Common myeloid progenitor, CD34-positive (primary cell): ENCODE measurements at regions not wholly inside any gene's neighbourhood (a gene's known extent, or its start where the extent isn't known, plus 50 kb on each side); places are given as distances from the start of the nearest gene placed in this dataset.
A peak's percentile ranks its signal among the peaks of the same experiment; 100 is the strongest.

Source experiments
- CTCF ChIA-PET: fragments of 350-600 bp; sonication (Branson Sonifier 250); formaldehyde crosslinking; loops from one replicate; lab custom pipeline; 2021; ENCODE audit warnings: antibody characterized with exemption; lab: Charles Lee
- POLR2A ChIA-PET: fragments of 350-600 bp; sonication (Branson Sonifier 250); formaldehyde crosslinking; loops from one replicate; lab custom pipeline; 2021; ENCODE audit warnings: antibody characterized with exemption; lab: Charles Lee
- DNase-seq, 3 donors: peaks; one replicate each; pipeline versions ENCODE4 v3.0.0 to v3.0.0-alpha.2; 2013
- H3K27ac ChIP-seq, 2 experiments: 1 replicate in 1 of 2; 2 replicates in 1 of 2; pipeline ENCODE4 v1.7.0; 2013; ENCODE audit warnings: inconsistent platforms in 2 of 2, low read length in 2 of 2, mild to moderate bottlenecking in 2 of 2, low read depth in 1 of 2, moderate library complexity in 1 of 2; ENCODE audit not compliant: severe bottlenecking in 2 of 2, insufficient read depth in 1 of 2, poor library complexity in 1 of 2
- H3K27me3 ChIP-seq, 5 experiments: replicated peaks in 2 of 5; 1 replicate in 3 of 5; 2 replicates in 2 of 5; pipeline versions ENCODE4 v1.6.1 to v1.7.0; 2013; ENCODE audit warnings: low read length in 4 of 5, mild to moderate bottlenecking in 2 of 5, moderate library complexity in 2 of 5, inconsistent platforms in 1 of 5; ENCODE audit not compliant: insufficient read depth in 5 of 5, control insufficient read depth in 4 of 5
- H3K36me3 ChIP-seq, 4 experiments: 1 replicate in 2 of 4; 2 replicates in 2 of 4; pipeline versions ENCODE4 v1.6.1 to v1.7.0; 2013; ENCODE audit warnings: low read length in 3 of 4, control low read depth in 1 of 4, mild to moderate bottlenecking in 1 of 4; ENCODE audit not compliant: control insufficient read depth in 4 of 4, insufficient read depth in 4 of 4
- H3K4me1 ChIP-seq, 4 experiments: 1 replicate in 3 of 4; 2 replicates in 1 of 4; pipeline versions ENCODE4 v1.6.1 to v1.7.1; 2013; ENCODE audit warnings: low read length in 3 of 4, mild to moderate bottlenecking in 3 of 4, control low read depth in 1 of 4, inconsistent platforms in 1 of 4, moderate library complexity in 1 of 4; ENCODE audit not compliant: control insufficient read depth in 4 of 4, insufficient read depth in 4 of 4; ENCODE audit errors: control extremely low read depth in 1 of 4
- H3K4me3 ChIP-seq, 7 experiments: 1 replicate in 4 of 7; 2 replicates in 3 of 7; pipeline versions ENCODE4 v1.5.1 to v1.7.0; 2013; ENCODE audit warnings: mild to moderate bottlenecking in 7 of 7, low read length in 6 of 7, moderate library complexity in 6 of 7, inconsistent platforms in 2 of 7, low read depth in 2 of 7, control low read depth in 1 of 7; ENCODE audit not compliant: insufficient read depth in 4 of 7, control insufficient read depth in 1 of 7; ENCODE audit errors: extremely low read depth in 1 of 7
- H3K9me3 ChIP-seq, 5 experiments: 1 replicate in 4 of 5; 2 replicates in 1 of 5; pipeline versions ENCODE4 v1.6.1 to v1.7.1; 2013; ENCODE audit warnings: low read length in 4 of 5, mild to moderate bottlenecking in 2 of 5, inconsistent platforms in 1 of 5, low read depth in 1 of 5, moderate library complexity in 1 of 5; ENCODE audit not compliant: control insufficient read depth in 4 of 5, insufficient read depth in 2 of 5; ENCODE audit errors: control extremely low read depth in 1 of 5
- WGBS: methylation state at CpG from one replicate; pipeline ENCODE4 v1.1.5; 2013; ENCODE audit not compliant: insufficient coverage; 5-methylcytosine and 5-hydroxymethylcytosine counted together

GRCh38 chr5:165602529-165602928, 2097.1 kb downstream of the MAT2B start:
- DNase-seq: no peak
- ChIA-PET POLR2A (no interaction called here), CTCF (no interaction called here)
- Histone ChIP-seq H3K27ac (no peak overlapping the region), H3K27me3 (no peaks in the 10 kb centered on the region), H3K4me3 (no peak overlapping the region), H3K36me3 (no peaks in the 10 kb centered on the region), H3K9me3 (no peaks in the 10 kb centered on the region), H3K4me1 (no peaks in the 10 kb centered on the region)
- 97% methylated on average over 5 of the region's 8 CpGs for whole genome bisulfite sequencing

DNA sequence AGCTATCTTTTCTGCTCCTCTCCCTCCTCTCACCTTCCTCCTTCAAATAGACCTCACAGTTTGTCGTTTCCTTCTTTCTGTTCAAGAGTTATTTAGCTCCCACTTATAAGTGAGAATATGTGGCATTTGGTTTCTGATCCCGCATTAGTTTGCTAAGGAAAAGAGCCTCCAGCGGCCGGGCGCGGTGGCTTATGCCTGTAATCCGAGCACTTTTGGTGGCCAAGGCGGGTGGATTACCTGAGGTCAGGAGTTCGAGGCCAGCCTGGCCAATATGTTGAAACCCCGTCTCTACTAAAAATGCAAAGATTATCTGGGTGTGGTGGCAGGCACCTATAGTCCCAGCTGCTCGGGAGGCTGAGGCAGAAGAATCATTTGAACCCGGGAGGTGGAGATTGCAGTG, 2101.6 kb downstream of the MAT2B start:
- ChIA-PET POLR2A (no interaction called here), CTCF (no interaction called here)
- 97% methylated on average over 9 of the region's 12 CpGs for WGBS
- Histone ChIP-seq H3K36me3 (no peaks in the 10 kb centered on the region), H3K27me3 (no peaks in the 10 kb centered on the region), H3K4me3 (no peak overlapping the region), H3K27ac (no peak overlapping the region), H3K4me1 (peaks cover 0 to 4% (median 0%) of the 10 kb centered on the region in 4 experiments), H3K9me3 (no peaks in the 10 kb centered on the region)
- no peak for DNase-seq

DNA sequence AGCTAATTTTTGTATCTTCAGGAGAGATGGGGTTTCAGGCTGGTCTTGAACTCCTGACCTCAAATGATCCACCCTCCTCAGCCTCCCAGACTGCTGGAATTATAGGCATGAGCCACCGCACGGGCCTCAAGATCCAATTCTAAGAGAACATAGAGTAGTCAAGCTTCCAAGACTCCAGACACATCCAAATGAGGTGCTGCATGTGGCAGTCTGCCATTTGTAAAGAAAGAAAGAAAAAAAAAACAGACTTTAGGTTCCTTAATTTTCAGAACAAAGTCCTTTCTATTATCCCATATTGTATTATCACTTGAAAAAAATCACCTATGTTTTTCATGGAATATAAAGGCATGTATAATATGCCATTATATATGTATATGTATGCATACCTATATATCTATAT, 2104.5 kb downstream of the MAT2B start:
- no CpG with 5 or more reads among the region's 2 CpGs for WGBS
- Histone ChIP-seq H3K9me3 (no peaks in the 10 kb centered on the region), H3K4me1 (peaks cover 0 to 4% (median 0%) of the 10 kb centered on the region in 4 experiments), H3K27me3 (no peaks in the 10 kb centered on the region), H3K27ac (no peak overlapping the region), H3K4me3 (no peak overlapping the region), H3K36me3 (no peaks in the 10 kb centered on the region)
- no peak for DNase-seq
- ChIA-PET POLR2A (no interaction called here), CTCF (no interaction called here)

DNA sequence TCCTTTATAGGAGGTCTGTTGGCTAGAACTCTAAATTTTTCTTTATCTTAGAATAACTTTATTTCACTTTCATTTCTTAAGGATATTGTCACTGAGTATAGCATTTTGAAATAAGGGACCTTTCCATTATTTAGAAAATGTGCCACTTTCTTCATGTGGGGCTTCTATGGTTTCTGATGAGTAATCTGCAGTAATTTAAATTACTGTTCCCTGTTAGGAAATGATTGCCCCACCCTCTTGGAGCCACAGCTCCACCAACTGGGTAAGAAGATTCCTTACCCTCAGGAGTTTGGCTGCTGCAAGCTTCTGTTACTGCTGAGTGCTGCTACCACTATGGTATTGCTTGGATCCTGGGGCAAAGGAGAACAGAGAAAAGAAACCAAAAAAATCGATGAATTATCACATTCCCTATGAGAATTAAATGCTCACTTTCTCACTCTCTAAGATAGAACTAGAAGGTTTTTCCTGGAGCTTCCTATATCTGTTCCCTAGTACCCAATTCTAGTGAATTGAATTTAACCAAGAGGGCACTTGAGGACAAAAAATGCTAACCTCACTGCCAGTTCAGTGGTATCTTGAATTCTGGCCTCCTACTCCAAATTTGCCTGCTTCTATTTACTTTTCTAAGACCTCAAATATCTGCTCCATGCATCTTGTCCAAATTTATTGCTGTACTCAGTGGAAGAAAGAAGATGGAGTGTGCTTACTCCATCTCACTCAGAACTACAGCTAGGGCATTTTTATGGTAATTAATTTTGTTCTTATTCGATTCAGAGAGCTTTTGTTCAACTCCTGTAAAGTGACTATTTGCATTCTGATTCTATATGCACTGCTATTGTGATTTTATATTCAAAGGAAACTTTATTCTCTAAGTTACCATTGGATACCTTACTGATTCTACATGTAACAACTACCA, 2111.3 kb downstream of the MAT2B start:
- CTCF ChIA-PET: interaction anchor here (0.8 kb wide), 1 partner anchor 14 kb away, joined by 3 read pairs; no protein-coding TSS in a partner anchor
- POLR2A ChIA-PET: no interaction called here

GRCh38 chr5:165617491-165617890, 2112.1 kb downstream of the MAT2B start:
- Histone ChIP-seq H3K9me3 (no peaks in the 10 kb centered on the region), H3K4me3 (no peak overlapping the region), H3K27me3 (no peaks in the 10 kb centered on the region), H3K4me1 (peaks cover 0 to 17% (median 0%) of the 10 kb centered on the region in 4 experiments), H3K27ac (no peak overlapping the region), H3K36me3 (no peaks in the 10 kb centered on the region)
- no peak for DNase-seq
- CTCF ChIA-PET: no interaction called here
- POLR2A ChIA-PET: no interaction called here
- WGBS: no CpG with 5 or more reads among the region's 2 CpGs

More for the DNA sequence above, 2111.3 kb downstream of the MAT2B start:
- Histone ChIP-seq H3K36me3 (no peaks in the 10 kb centered on the region), H3K27me3 (no peaks in the 10 kb centered on the region), H3K9me3 (no peaks in the 10 kb centered on the region), H3K4me1 (peaks cover 0 to 17% (median under 1%) of the 10 kb centered on the region in 4 experiments), H3K27ac (no peak overlapping the region), H3K4me3 (no peak overlapping the region)
- WGBS: no CpG with 5 or more reads among the region's 2 CpGs
- DNase-seq: peak in 2 of 3 donors; percentile 7 to 22

GRCh38 chr5:165620394-165620793, 2115.0 kb downstream of the MAT2B start:
- Histone ChIP-seq H3K27ac (no peak overlapping the region), H3K9me3 (no peaks in the 10 kb centered on the region), H3K27me3 (no peaks in the 10 kb centered on the region), H3K4me3 (no peak overlapping the region), H3K4me1 (peaks cover 2 to 31% (median 5%) of the 10 kb centered on the region in 4 experiments), H3K36me3 (no peaks in the 10 kb centered on the region)
- POLR2A ChIA-PET: no interaction called here
- DNase-seq: no peak
- CTCF ChIA-PET: interaction anchor here (3.9 kb wide), 1 partner anchor 10 kb away, joined by 16 read pairs; no protein-coding TSS in a partner anchor
- WGBS: 100% methylated on average over 1 of the region's 1 CpG

DNA sequence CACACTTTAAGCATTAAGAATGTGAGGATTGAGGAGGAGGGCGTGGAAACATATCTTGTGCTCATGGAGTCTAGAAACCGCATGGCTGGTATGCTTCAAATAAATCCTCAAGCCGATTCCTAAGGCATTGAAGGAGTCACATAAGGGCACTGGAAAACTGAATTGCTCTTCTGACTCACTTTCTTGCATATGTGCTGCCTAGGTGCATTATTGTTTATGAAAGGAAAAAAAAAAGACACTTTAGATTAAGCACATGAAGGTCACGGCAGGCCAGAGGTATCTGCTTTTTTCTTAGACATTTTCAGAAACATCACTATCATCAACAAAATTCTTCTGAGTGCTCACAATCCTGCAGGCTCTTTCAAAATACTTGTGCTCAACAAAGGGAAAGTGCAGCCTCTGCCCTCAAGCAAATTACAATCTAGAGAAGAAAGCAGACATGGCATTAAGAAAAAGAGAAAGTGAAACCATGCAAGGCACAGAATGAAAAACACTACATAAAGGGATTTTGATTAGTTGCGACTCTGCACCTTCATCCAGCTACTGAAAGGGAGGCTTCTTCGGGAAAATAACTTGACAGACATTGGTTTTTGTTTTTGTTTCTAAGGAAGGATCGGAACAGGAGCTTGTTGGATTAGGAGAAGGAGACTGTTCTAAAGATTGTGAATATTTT, 2117.6 kb downstream of the MAT2B start:
- Histone ChIP-seq H3K27me3 (no peaks in the 10 kb centered on the region), H3K27ac (no peak overlapping the region), H3K4me1 (peaks cover 2 to 19% (median 5%) of the 10 kb centered on the region in 4 experiments), H3K9me3 (no peaks in the 10 kb centered on the region), H3K36me3 (no peaks in the 10 kb centered on the region), H3K4me3 (peak overlapping the region in 1 of 7 experiments; percentile 30)
- 95% methylated on average over 6 of the region's 7 CpGs for WGBS
- DNase-seq: peak in 2 of 3 donors; percentile 20 to 36
- ChIA-PET CTCF (interaction anchor here (0.6 kb wide), 1 partner anchor 1338 kb away, joined by 3 read pairs; no protein-coding TSS in a partner anchor), POLR2A (no interaction called here)
